ENCODE measurements at regions not wholly inside any gene's neighbourhood (a gene's known extent, or its start where the extent isn't known, plus 50 kb on each side); places are given as distances from the start of the nearest gene placed in this dataset.

DNA sequence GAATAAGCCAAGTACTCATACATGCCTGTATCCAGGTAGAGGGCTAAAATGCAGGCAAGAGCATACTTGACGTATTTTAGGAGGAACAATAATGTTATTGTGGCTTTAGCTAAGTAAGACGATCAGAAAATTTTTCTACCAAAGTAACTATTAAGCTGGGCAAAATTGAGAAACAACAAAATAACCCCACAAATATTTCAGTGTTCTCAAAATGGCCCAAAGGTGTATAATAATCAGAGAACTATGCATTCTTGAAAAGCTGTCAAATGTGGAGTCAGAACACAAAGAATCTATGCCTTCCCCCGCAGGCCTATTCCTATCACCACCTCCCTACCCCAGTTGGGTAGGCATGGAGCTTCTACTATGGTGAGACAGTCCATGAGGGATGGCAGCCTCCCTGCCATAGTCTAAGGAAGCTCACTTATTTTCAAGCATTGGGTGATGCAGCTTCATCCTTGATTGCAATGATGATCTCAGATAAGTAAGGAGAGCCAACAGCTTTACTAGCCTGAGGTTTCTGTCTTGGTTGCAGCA is 1132.5 kb upstream of the SPRY2 start:
- no peaks in the 10 kb centered on the region for H3K79me2 ChIP-seq
- H3K27me3 ChIP-seq (ENCODE audit: control insufficient read depth, insufficient read depth, low read length), result no peaks in the 10 kb centered on the region
- H3K4me1 ChIP-seq, result no peaks in the 10 kb centered on the region
- H3K9ac ChIP-seq, result no peak overlapping the region
- H3K27ac ChIP-seq, result no peak overlapping the region
- H3K36me3 ChIP-seq (ENCODE audit: control insufficient read depth, insufficient read depth, low read length), result no peaks in the 10 kb centered on the region
- TF ChIP-seq, protein P1, sequence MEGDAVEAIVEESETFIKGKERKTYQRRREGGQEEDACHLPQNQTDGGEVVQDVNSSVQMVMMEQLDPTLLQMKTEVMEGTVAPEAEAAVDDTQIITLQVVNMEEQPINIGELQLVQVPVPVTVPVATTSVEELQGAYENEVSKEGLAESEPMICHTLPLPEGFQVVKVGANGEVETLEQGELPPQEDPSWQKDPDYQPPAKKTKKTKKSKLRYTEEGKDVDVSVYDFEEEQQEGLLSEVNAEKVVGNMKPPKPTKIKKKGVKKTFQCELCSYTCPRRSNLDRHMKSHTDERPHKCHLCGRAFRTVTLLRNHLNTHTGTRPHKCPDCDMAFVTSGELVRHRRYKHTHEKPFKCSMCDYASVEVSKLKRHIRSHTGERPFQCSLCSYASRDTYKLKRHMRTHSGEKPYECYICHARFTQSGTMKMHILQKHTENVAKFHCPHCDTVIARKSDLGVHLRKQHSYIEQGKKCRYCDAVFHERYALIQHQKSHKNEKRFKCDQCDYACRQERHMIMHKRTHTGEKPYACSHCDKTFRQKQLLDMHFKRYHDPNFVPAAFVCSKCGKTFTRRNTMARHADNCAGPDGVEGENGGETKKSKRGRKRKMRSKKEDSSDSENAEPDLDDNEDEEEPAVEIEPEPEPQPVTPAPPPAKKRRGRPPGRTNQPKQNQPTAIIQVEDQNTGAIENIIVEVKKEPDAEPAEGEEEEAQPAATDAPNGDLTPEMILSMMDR (IDR thresholded peaks at IDR 0.05), result no peak
- no peaks in the 10 kb centered on the region for H3K9me3 ChIP-seq (ENCODE audit: control insufficient read depth, low read length)
- H2AFZ ChIP-seq, result no peak overlapping the region
- H3K4me2 ChIP-seq (ENCODE audit: low read length), result no peak overlapping the region
- no peak overlapping the region for H3K4me3 ChIP-seq (ENCODE audit: low read depth, low read length)

DNA sequence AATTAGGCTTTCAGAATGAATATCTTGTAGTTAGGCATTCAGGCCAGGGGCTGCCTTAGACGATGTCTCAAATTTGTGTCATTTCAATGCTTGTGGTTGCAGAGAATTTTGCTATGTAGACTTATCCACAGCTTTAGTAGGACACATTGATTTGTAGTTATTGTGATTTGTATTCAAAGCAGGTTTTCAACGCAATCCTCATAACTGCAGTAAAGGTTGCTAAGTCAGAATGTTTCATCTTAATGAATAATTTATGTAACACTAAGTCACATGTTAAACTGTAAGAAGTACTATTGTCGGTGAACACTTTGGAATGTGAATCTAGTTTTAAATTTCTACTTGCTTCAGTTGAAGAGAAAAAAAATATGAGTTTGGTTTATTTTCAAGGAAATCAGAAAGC is 1117.2 kb upstream of the SPRY2 start:
- no peak overlapping the region for H3K27ac ChIP-seq
- H3K4me2 ChIP-seq (ENCODE audit: low read length), result no peak overlapping the region
- no peaks in the 10 kb centered on the region for H3K36me3 ChIP-seq (ENCODE audit: control insufficient read depth, insufficient read depth, low read length)
- H3K79me2 ChIP-seq, result no peaks in the 10 kb centered on the region
- no peaks in the 10 kb centered on the region for H3K4me1 ChIP-seq
- H3K9ac ChIP-seq, result no peak overlapping the region
- no peak overlapping the region for H3K4me3 ChIP-seq (ENCODE audit: low read depth, low read length)
- H2AFZ ChIP-seq, result no peak overlapping the region
- no peaks in the 10 kb centered on the region for H3K27me3 ChIP-seq (ENCODE audit: control insufficient read depth, insufficient read depth, low read length)
- TF ChIP-seq, protein P1 (IDR thresholded peaks at IDR 0.05), result no peak
- no peaks in the 10 kb centered on the region for H3K9me3 ChIP-seq (ENCODE audit: control insufficient read depth, low read length)

DNA sequence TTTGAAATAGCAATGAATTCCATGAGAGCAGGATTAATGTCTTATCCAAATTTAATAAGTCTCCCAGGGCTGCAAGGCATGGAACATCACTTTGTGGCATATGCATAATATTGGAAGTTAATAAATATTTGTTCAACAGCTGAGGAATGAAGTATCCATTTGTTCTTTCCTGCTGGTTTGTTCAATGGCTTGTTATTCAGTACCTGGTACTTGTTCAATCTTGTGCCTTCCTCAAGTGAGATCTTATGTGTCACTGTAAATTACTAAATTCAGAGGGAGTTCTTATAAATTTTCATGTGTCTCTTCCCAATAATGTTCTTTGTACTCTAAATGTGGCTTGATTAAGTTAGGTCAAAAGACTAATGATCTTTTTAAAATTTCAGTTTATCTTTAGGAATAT is 1105.5 kb upstream of the SPRY2 start:
- Histone ChIP-seq H2AFZ (no peak overlapping the region), H3K79me2 (no peaks in the 10 kb centered on the region), H3K4me3 (ENCODE audit: low read depth, low read length) (no peak overlapping the region), H3K4me2 (ENCODE audit: low read length) (no peak overlapping the region), H3K27ac (no peak overlapping the region), H3K9me3 (ENCODE audit: control insufficient read depth, low read length) (no peaks in the 10 kb centered on the region), H3K9ac (no peak overlapping the region), H3K36me3 (ENCODE audit: control insufficient read depth, insufficient read depth, low read length) (no peaks in the 10 kb centered on the region), H3K27me3 (ENCODE audit: control insufficient read depth, insufficient read depth, low read length) (no peaks in the 10 kb centered on the region), H3K4me1 (no peaks in the 10 kb centered on the region)
- TF ChIP-seq, protein P1 (IDR thresholded peaks at IDR 0.05), result no peak

DNA sequence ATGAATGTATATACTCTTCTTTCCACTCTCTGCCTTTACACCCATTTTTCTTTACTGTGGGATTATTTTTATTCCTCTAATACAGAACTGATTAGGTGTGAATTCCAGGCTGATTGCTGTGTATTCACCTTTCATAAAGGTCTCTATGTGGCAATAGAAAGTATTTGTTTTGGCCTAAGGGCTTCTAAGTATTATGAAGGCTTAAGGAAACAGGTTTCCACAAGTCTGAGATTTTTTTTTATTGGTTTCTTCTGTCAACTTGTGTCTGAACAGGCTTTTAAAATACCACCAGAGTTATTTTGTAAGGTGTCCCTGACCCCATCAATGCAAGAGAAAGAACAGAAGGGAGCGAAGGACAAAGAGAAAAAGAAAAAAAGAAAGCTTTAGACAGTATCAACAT is 1102.0 kb upstream of the SPRY2 start:
- TF ChIP-seq, protein P1 (IDR thresholded peaks at IDR 0.05), result no peak

DNA sequence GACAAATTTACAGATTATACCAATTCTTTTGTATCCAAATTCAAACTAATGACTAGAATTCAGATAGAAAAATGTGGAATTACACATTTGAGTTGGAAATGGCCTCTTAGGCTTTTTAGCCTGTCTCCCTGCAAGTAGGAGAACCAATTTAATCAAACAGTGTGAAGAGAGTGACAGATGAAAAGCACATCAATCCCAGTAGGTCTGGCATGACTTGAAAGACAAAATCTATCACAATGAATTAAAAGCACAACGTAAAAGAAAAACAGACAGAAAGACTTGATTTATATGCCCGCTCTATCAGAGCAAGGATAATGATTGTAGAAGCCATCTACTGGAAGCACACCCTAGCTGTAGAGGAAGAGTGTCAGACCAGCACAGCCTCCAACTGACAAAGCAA is 1084.4 kb upstream of the SPRY2 start:
- H3K4me2 ChIP-seq (ENCODE audit: low read length), result no peak overlapping the region
- H3K9me3 ChIP-seq (ENCODE audit: control insufficient read depth, low read length), result no peaks in the 10 kb centered on the region
- H3K4me1 ChIP-seq, result no peaks in the 10 kb centered on the region
- no peaks in the 10 kb centered on the region for H3K27me3 ChIP-seq (ENCODE audit: control insufficient read depth, insufficient read depth, low read length)
- no peaks in the 10 kb centered on the region for H3K79me2 ChIP-seq
- no peak overlapping the region for H3K4me3 ChIP-seq (ENCODE audit: low read depth, low read length)
- TF ChIP-seq, protein P1 (IDR thresholded peaks at IDR 0.05), result no peak
- H3K27ac ChIP-seq, result no peak overlapping the region
- H2AFZ ChIP-seq, result no peak overlapping the region
- no peaks in the 10 kb centered on the region for H3K36me3 ChIP-seq (ENCODE audit: control insufficient read depth, insufficient read depth, low read length)
- no peak overlapping the region for H3K9ac ChIP-seq

More for the DNA sequence above, 1102.0 kb upstream of the SPRY2 start:
- Histone ChIP-seq H3K27me3 (ENCODE audit: control insufficient read depth, insufficient read depth, low read length) (no peaks in the 10 kb centered on the region), H3K4me2 (ENCODE audit: low read length) (no peak overlapping the region), H3K9ac (no peak overlapping the region), H3K4me3 (ENCODE audit: low read depth, low read length) (no peak overlapping the region), H3K79me2 (no peaks in the 10 kb centered on the region), H3K36me3 (ENCODE audit: control insufficient read depth, insufficient read depth, low read length) (no peaks in the 10 kb centered on the region), H3K9me3 (ENCODE audit: control insufficient read depth, low read length) (no peaks in the 10 kb centered on the region), H3K27ac (no peak overlapping the region), H2AFZ (no peak overlapping the region), H3K4me1 (no peaks in the 10 kb centered on the region)
